HepG2 (cell line): ENCODE measurements at regions not wholly inside any gene's neighbourhood (a gene's known extent, or its start where the extent isn't known, plus 50 kb on each side); places are given as distances from the start of the nearest gene placed in this dataset.

ENCODE experiments used
- ATAC-seq: fragments of 200-7000 bp; cut with Tn5 transposase; 3 replicates; pipeline ENCODE4 v1.9.1; 2020; ENCODE audit warnings: mild to moderate bottlenecking, moderate library complexity
- BruUV-seq: library from RNA; stranded (reverse); fragments of 400-500 nt; replicated peaks from 2 replicates; lab custom pipeline; 2021; lab: Mats Ljungman, UMichigan
- CTCF ChIA-PET: fragments of 300-600 bp; formaldehyde crosslinking; extraction: SDS; loops from one replicate; lab custom pipeline; 2021; ENCODE audit warnings: low total read pairs, inconsistent platforms, low intra/inter-chr PET ratio; lab: Yijun Ruan, JAX
- POLR2A ChIA-PET: fragments of 350-600 bp; sonication (Branson Sonifier 250); formaldehyde crosslinking; loops from one replicate; lab custom pipeline; 2020; ENCODE audit warnings: antibody characterized with exemption, inconsistent platforms; lab: Yijun Ruan, JAX
- DNase-seq: peaks from one replicate; pipeline ENCODE4 v3.0.0-alpha.2; 2015; ENCODE audit warnings: low spot score
- FAIRE-seq: peaks from 3 replicates; lab custom pipeline; 2011; peaks lifted over from hg19 to GRCh38; lab: Jason Lieb, UNC
- H2AFZ ChIP-seq: one replicate; pipeline ENCODE4 v1.6.1; 2011; ENCODE audit warnings: low read length, inconsistent platforms
- H3K27ac ChIP-seq: fragments of 300-600 bp; 3 replicates; pipeline ENCODE4 v1.8.0; 2011; ENCODE audit warnings: mixed run types, mild to moderate bottlenecking, mixed read lengths, low read length, inconsistent platforms; ENCODE audit not compliant: insufficient read depth; ENCODE audit errors: extremely low read length
- H3K27me3 ChIP-seq, 2 experiments: fragments of 200-600 bp in 1 of 2; 2 replicates in 1 of 2; 3 replicates in 1 of 2; pipeline versions ENCODE4 v1.6.0 to v1.8.0; 2011; ENCODE audit warnings: low read length in 2 of 2, mild to moderate bottlenecking in 2 of 2, moderate library complexity in 2 of 2, inconsistent platforms in 1 of 2; ENCODE audit not compliant: insufficient read depth in 2 of 2, control insufficient read depth in 1 of 2
- H3K36me3 ChIP-seq, 2 experiments: fragments of 200-600 bp in 1 of 2; replicated peaks in 1 of 2; 2 replicates in 1 of 2; 3 replicates in 1 of 2; pipeline versions ENCODE4 v1.5.1 to v1.8.0; 2011; ENCODE audit warnings: low read length in 2 of 2, inconsistent platforms in 1 of 2; ENCODE audit not compliant: insufficient read depth in 2 of 2, control insufficient read depth in 1 of 2
- H3K4me1 ChIP-seq: 2 replicates; pipeline ENCODE4 v1.5.1; 2012; ENCODE audit warnings: low read length, inconsistent platforms; ENCODE audit not compliant: insufficient read depth
- H3K4me2 ChIP-seq: 2 replicates; pipeline ENCODE4 v1.6.0; 2011; ENCODE audit warnings: low read depth, low read length, inconsistent platforms
- H3K4me3 ChIP-seq, 3 experiments: fragments of 200-600 bp in 1 of 3; sonication (generic), shearing (Covaris generic) in 1 of 3; replicated peaks in 1 of 3; 2 replicates each; pipeline ENCODE4 v1.5.1; 2011 to 2016; ENCODE audit warnings: low read length in 3 of 3, inconsistent platforms in 2 of 3, low read depth in 2 of 3, mild to moderate bottlenecking in 2 of 3, control low read depth in 1 of 3, mixed read lengths in 1 of 3; ENCODE audit not compliant: insufficient read depth in 1 of 3
- H3K79me2 ChIP-seq: one replicate; pipeline ENCODE4 v1.6.1; 2011; ENCODE audit warnings: low read length, inconsistent platforms; ENCODE audit not compliant: insufficient read depth
- H3K9ac ChIP-seq: 2 replicates; pipeline ENCODE4 v1.6.0; 2011; ENCODE audit warnings: mild to moderate bottlenecking, low read depth, low read length, inconsistent platforms; ENCODE audit not compliant: insufficient read depth
- H3K9me3 ChIP-seq: 2 replicates; pipeline ENCODE4 v1.5.1; 2012; ENCODE audit warnings: mild to moderate bottlenecking, low read length
- H4K20me1 ChIP-seq: 2 replicates; pipeline ENCODE4 v1.6.0; 2011; ENCODE audit warnings: inconsistent platforms, mild to moderate bottlenecking, low read length, moderate library complexity; ENCODE audit not compliant: insufficient read depth
- CCDC6 ChIP-seq: sonication (generic); formaldehyde crosslinking; IDR thresholded peaks from 2 replicates; pipeline ENCODE4 v1.8.1; 2022; ENCODE audit warnings: mild to moderate bottlenecking, missing genetic modification reagents, moderate library complexity
- FLYWCH1 ChIP-seq: sonication (generic); formaldehyde crosslinking; IDR thresholded peaks from 2 replicates; pipeline ENCODE4 v1.8.1; 2023; ENCODE audit warnings: mild to moderate bottlenecking, missing genetic modification reagents
- FOXK2 ChIP-seq: fragments of 450-650 bp; IDR thresholded peaks from 2 replicates; pipeline ENCODE4 v1.6.1; 2016
- KLF16 ChIP-seq, 2 experiments: sonication (generic) in 1 of 2; formaldehyde crosslinking in 1 of 2; IDR thresholded peaks; 2 replicates each; pipeline versions ENCODE4 v1.6.1 to v1.8.0; 2016 to 2023; ENCODE audit warnings: missing genetic modification reagents in 2 of 2, missing compliant biosample characterization in 1 of 2
- NCOA2 ChIP-seq: sonication (generic); formaldehyde crosslinking; IDR thresholded peaks from 2 replicates; pipeline ENCODE4 v1.8.0; 2022; ENCODE audit warnings: inconsistent platforms
- PLRG1 ChIP-seq: fragments of 450-650 bp; conservative IDR thresholded peaks from 2 replicates; pipeline ENCODE4 v1.6.1; 2016
- RARG ChIP-seq: sonication (generic); formaldehyde crosslinking; IDR thresholded peaks from 2 replicates; pipeline ENCODE4 v1.4.0; 2020; ENCODE audit warnings: low read depth, mild to moderate bottlenecking, missing genetic modification reagents
- SETDB1 ChIP-seq: sonication (generic); formaldehyde crosslinking; IDR thresholded peaks from 2 replicates; pipeline ENCODE4 v1.5.1; 2020; ENCODE audit warnings: missing genetic modification reagents, mild to moderate bottlenecking, borderline replicate concordance
- SNRNP70 ChIP-seq: fragments of 200-400 bp; formaldehyde crosslinking; IDR thresholded peaks from 2 replicates; pipeline ENCODE4 v1.6.1; 2017; ENCODE audit warnings: mild to moderate bottlenecking, low read depth, low read length, moderate library complexity
- SUZ12 ChIP-seq: fragments of 150-350 bp; IDR thresholded peaks from 2 replicates; pipeline ENCODE4 v1.6.1; 2014; ENCODE audit warnings: low read depth, low read length
- ZNF530 ChIP-seq: sonication (generic); formaldehyde crosslinking; IDR thresholded peaks from 2 replicates; pipeline ENCODE4 v1.5.0; 2020; ENCODE audit warnings: low read depth, mild to moderate bottlenecking, missing genetic modification reagents
- ZSCAN30 ChIP-seq: sonication (generic); formaldehyde crosslinking; IDR thresholded peaks from 2 replicates; pipeline ENCODE4 v1.5.0; 2020; ENCODE audit warnings: mild to moderate bottlenecking, missing genetic modification reagents
- WGBS: methylation state at CpG from one replicate; pipeline ENCODE4 v1.1.6; 2017; ENCODE audit warnings: low lambda C conversion rate; 5-methylcytosine and 5-hydroxymethylcytosine counted together
- in situ Hi-C: cut with HindIII; loops from 2 replicates; pipeline ENCODE4 v1.10.0; 2017; ENCODE audit warnings: low pct_unique_long_range_greater_than_20kb; ENCODE audit not compliant: extremely low pct_ligation_motif_present
- intact Hi-C: fragments of 100-400 bp; cut with micrococcal nuclease; formaldehyde crosslinking; loops from one replicate; pipeline ENCODE4 v1.10.0; 2022; ENCODE audit not compliant: unreplicated experiment
- TF ChIP-seq, protein P1 (sequence below): sonication (generic); formaldehyde crosslinking; IDR thresholded peaks from 2 replicates; pipeline ENCODE4 v1.5.0; 2020; ENCODE audit warnings: missing genetic modification reagents

DNA sequence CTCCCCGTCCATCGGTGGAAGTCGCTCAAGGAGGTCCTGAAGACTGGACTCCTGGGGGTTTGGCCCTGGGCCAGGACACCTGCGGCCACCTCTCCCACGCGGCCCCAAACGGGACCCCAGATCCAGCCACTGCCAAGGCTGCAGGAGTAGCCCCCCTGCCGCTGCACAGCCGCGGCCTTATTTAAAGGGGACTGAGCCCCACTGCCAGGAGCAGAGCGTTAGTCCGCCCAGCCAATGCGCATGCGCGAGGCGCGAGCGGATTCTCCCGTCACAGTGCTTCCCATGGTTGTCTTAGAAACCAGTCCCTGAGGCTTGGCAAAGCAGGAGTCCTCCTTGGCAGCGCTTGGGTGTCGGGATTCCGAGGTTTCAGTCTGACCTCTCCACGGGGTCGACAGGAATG is 320.0 kb downstream of the ZNF716 start:
- H3K9me3 ChIP-seq: peaks cover 89% of the 10 kb centered on the region
- no TSS peak for BruUV-seq
- DNase-seq: no peak
- no peaks in the 10 kb centered on the region for H3K79me2 ChIP-seq
- WGBS: no CpG with 5 or more reads among the region's 24 CpGs
- POLR2A ChIA-PET: no interaction called here
- intact Hi-C loops: no loop called here
- H3K27me3 ChIP-seq: no peaks in the 10 kb centered on the region
- TF ChIP-seq NCOA2: no peak
- TF ChIP-seq, all 625 proteins: peak for 0
- no peak overlapping the region for H3K9ac ChIP-seq
- no peaks in the 10 kb centered on the region for H4K20me1 ChIP-seq
- no peak overlapping the region for H3K27ac ChIP-seq
- no peaks in the 10 kb centered on the region for H3K36me3 ChIP-seq
- no peak overlapping the region for H2AFZ ChIP-seq
- H3K4me3 ChIP-seq: no peak overlapping the region
- ATAC-seq (no peak), FAIRE-seq (no peak)
- H3K4me1 ChIP-seq: no peaks in the 10 kb centered on the region
- in situ Hi-C loops: no loop called here
- CTCF ChIA-PET: no interaction called here
- no peak overlapping the region for H3K4me2 ChIP-seq

DNA sequence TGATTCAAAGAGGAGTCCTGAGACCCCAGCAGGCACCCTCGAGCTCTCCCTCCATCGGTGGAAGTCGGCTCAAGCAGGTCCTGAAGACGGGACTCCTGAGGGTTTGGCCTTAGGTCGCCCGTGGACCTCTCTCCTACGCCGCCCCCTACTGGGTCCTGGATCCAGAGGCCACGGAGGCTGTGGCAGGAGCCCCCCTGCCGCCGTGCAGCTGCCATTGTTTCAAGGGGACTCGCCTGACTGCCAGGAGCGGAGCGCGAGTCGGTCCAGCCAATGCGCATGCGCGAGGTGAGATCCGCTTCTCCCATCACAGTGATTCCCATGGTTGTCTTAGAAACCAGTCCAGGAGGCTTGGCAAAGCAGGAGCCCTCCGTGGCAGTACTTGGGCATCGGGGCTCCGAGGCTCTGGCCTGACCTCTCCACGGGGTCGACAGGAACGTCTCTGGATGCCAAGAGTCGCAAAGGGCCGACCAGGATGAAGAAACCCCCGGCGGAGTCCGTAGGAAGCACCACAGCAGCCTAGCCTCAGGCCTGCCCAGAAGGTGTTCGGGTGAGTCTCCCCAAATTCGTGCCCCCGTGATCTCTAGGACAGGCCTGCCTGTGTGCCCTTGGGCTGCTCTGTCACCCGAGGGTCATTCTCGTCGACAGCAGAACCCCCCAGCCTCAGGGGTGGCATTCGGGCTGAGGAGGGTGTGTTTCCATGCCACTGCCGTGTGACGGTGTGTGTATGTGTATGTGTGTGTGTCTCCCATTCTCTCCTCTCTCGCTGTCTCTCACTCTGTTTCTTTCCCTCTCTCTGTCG is 322.3 kb downstream of the ZNF716 start:
- ChIA-PET POLR2A (no interaction called here), CTCF (no interaction called here)
- H3K4me3 ChIP-seq: no peak overlapping the region
- no peaks in the 10 kb centered on the region for H4K20me1 ChIP-seq
- no peak overlapping the region for H3K4me2 ChIP-seq
- in situ Hi-C loops (no loop called here), intact Hi-C loops (no loop called here)
- no peaks in the 10 kb centered on the region for H3K36me3 ChIP-seq
- H3K27ac ChIP-seq: no peak overlapping the region
- 64% methylated on average over 5 of the region's 42 CpGs for WGBS
- FAIRE-seq: no peak
- no peak for ATAC-seq
- no peak for DNase-seq
- no TSS peak for BruUV-seq
- H3K9ac ChIP-seq: no peak overlapping the region
- no peaks in the 10 kb centered on the region for H3K4me1 ChIP-seq
- H3K79me2 ChIP-seq: no peaks in the 10 kb centered on the region
- H2AFZ ChIP-seq: no peak overlapping the region
- H3K9me3 ChIP-seq: peaks cover 98% of the 10 kb centered on the region
- no peaks in the 10 kb centered on the region for H3K27me3 ChIP-seq
- TF ChIP-seq PLRG1 (no peak), ZSCAN30 (CRISPR knock-in tag) (no peak), SETDB1 (CRISPR knock-in tag) (no peak), ZNF530 (CRISPR knock-in tag) (no peak), FLYWCH1 (CRISPR knock-in tag) (no peak), CCDC6 (no peak), KLF16 (CRISPR knock-in tag; IDR thresholded peaks at IDR 0.05) (no peak), SUZ12 (no peak), FOXK2 (no peak), RARG (CRISPR knock-in tag) (no peak), SNRNP70 (no peak)
- TF ChIP-seq, protein P1, sequence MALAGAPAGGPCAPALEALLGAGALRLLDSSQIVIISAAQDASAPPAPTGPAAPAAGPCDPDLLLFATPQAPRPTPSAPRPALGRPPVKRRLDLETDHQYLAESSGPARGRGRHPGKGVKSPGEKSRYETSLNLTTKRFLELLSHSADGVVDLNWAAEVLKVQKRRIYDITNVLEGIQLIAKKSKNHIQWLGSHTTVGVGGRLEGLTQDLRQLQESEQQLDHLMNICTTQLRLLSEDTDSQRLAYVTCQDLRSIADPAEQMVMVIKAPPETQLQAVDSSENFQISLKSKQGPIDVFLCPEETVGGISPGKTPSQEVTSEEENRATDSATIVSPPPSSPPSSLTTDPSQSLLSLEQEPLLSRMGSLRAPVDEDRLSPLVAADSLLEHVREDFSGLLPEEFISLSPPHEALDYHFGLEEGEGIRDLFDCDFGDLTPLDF (CRISPR knock-in tag): no peak
